HCT116 (cell line): ENCODE measurements at regions not wholly inside any gene's neighbourhood (a gene's known extent, or its start where the extent isn't known, plus 50 kb on each side); places are given as distances from the start of the nearest gene placed in this dataset.

Experiments
- ATAC-seq: fragments of 200-7000 bp; cut with Tn5 transposase; 2 replicates; pipeline ENCODE4 v1.9.1; 2020; ENCODE audit warnings: mild to moderate bottlenecking, moderate library complexity
- BruUV-seq: library from RNA; stranded (reverse); fragments of 400-500 nt; replicated peaks from 2 replicates; lab custom pipeline; 2021; lab: Mats Ljungman, UMichigan
- CTCF ChIA-PET: fragments of 300-600 bp; sonication (Branson Sonifier 250); formaldehyde crosslinking; loops from one replicate; lab custom pipeline; 2021; ENCODE audit warnings: antibody characterized with exemption; lab: Charles Lee
- POLR2A ChIA-PET: fragments of 300-600, 350-600 bp; sonication (Branson Sonifier 250); formaldehyde crosslinking; loops from one replicate; lab custom pipeline; 2021; ENCODE audit warnings: antibody characterized with exemption; lab: Charles Lee
- RAD21 ChIA-PET, 2 experiments: fragments of 300-600 bp; sonication (Branson Sonifier 250); formaldehyde crosslinking; loops; one replicate each; lab custom pipeline; 2023; ENCODE audit warnings: low total read pairs in 2 of 2; ENCODE audit not compliant: uncharacterized antibody in 2 of 2, unreplicated experiment in 2 of 2, low non-redundant PET in 1 of 2; lab: Charles Lee
- DNase-seq: peaks from one replicate; pipeline ENCODE4 v3.0.0-alpha.2; 2010; ENCODE audit warnings: low read depth, low spot score
- H2AFZ ChIP-seq: fragments of 200-600 bp; shearing (Covaris generic), sonication (generic); 2 replicates; pipeline ENCODE4 v1.6.1; 2017; ENCODE audit warnings: low read depth, mixed run types, mixed read lengths, antibody characterized with exemption, low read length; ENCODE audit not compliant: poor library complexity, severe bottlenecking
- H3K27ac ChIP-seq: 2 replicates; pipeline ENCODE4 v1.5.1; 2012; ENCODE audit warnings: low read depth, low read length
- H3K27me3 ChIP-seq: fragments of 200-600 bp; sonication (generic); 2 replicates; pipeline ENCODE4 v1.6.1; 2016; ENCODE audit warnings: mixed run types, low read length, mixed read lengths; ENCODE audit not compliant: insufficient read depth
- H3K36me3 ChIP-seq, 2 experiments: fragments of 200-500 bp in 1 of 2; fragments of 200-600 bp in 1 of 2; sonication (Bioruptor generic) in 1 of 2; sonication (generic) in 1 of 2; 2 replicates each; pipeline versions ENCODE4 v1.5.1 to v1.6.1; 2014 to 2016; ENCODE audit warnings: low read length in 2 of 2, inconsistent platforms in 1 of 2, mixed read lengths in 1 of 2, mixed run types in 1 of 2; ENCODE audit not compliant: insufficient read depth in 2 of 2, control insufficient read depth in 1 of 2
- H3K4me1 ChIP-seq, 2 experiments: fragments of 200-600 bp in 1 of 2; sonication (generic) in 1 of 2; 2 replicates each; pipeline versions ENCODE4 v1.5.1 to v1.6.1; 2012 to 2017; ENCODE audit warnings: low read length in 2 of 2, inconsistent platforms in 1 of 2, mild to moderate bottlenecking in 1 of 2, mixed read lengths in 1 of 2, mixed run types in 1 of 2, moderate library complexity in 1 of 2; ENCODE audit not compliant: insufficient read depth in 2 of 2, control insufficient read depth in 1 of 2
- H3K4me2 ChIP-seq: fragments of 200-600 bp; sonication (generic); 2 replicates; pipeline ENCODE4 v1.6.1; 2017; ENCODE audit warnings: mixed run types, low read length, mixed read lengths
- H3K4me3 ChIP-seq, 2 experiments: fragments of 200-600 bp in 1 of 2; sonication (generic) in 1 of 2; replicated peaks in 1 of 2; 2 replicates each; pipeline ENCODE4 v1.5.1; 2011 to 2016; ENCODE audit warnings: low read length in 2 of 2, control low read depth in 1 of 2, low read depth in 1 of 2, mild to moderate bottlenecking in 1 of 2, mixed read lengths in 1 of 2, mixed run types in 1 of 2
- H3K79me2 ChIP-seq: fragments of 200-600 bp; sonication (generic); 2 replicates; pipeline ENCODE4 v1.6.1; 2017; ENCODE audit warnings: mild to moderate bottlenecking, mixed run types, low read length, moderate library complexity, mixed read lengths; ENCODE audit not compliant: insufficient read depth
- H3K9ac ChIP-seq: fragments of 200-600 bp; sonication (generic); 2 replicates; pipeline ENCODE4 v1.6.1; 2016; ENCODE audit warnings: low read length, mixed read lengths
- H3K9me2 ChIP-seq: fragments of 200-600 bp; sonication (generic), shearing (Covaris generic); 2 replicates; pipeline ENCODE4 v1.6.1; 2017; ENCODE audit warnings: mixed run types, mild to moderate bottlenecking, moderate library complexity; ENCODE audit not compliant: insufficient read depth
- H3K9me3 ChIP-seq, 2 experiments: fragments of 200-500 bp in 1 of 2; fragments of 200-600 bp in 1 of 2; sonication (Bioruptor generic) in 1 of 2; sonication (generic) in 1 of 2; 2 replicates each; pipeline ENCODE4 v1.6.1; 2014 to 2017; ENCODE audit warnings: low read length in 2 of 2, mixed read lengths in 2 of 2, inconsistent platforms in 1 of 2, low read depth in 1 of 2, mild to moderate bottlenecking in 1 of 2, mixed run types in 1 of 2, moderate library complexity in 1 of 2; ENCODE audit not compliant: control insufficient read depth in 1 of 2, insufficient read depth in 1 of 2
- H4K20me1 ChIP-seq: fragments of 200-600 bp; sonication (generic), shearing (Covaris generic); 2 replicates; pipeline ENCODE4 v1.6.1; 2017; ENCODE audit warnings: mixed run types, mild to moderate bottlenecking, moderate library complexity; ENCODE audit not compliant: insufficient read depth
- CEBPB ChIP-seq: IDR thresholded peaks from 2 replicates; pipeline ENCODE4 v1.6.1; 2012; ENCODE audit warnings: low read depth
- EGR1 ChIP-seq: IDR thresholded peaks from 2 replicates; pipeline ENCODE4 v1.6.1; 2012; ENCODE audit warnings: low read depth
- ELF1 ChIP-seq: IDR thresholded peaks from 2 replicates; pipeline ENCODE4 v1.6.1; 2012; ENCODE audit warnings: low read depth, borderline replicate concordance
- EZH2phosphoT487 ChIP-seq: fragments of 200-600 bp; IDR thresholded peaks from 2 replicates; pipeline ENCODE4 v1.6.1; 2018; ENCODE audit warnings: antibody characterized with exemption, borderline replicate concordance
- FOSL1 ChIP-seq: IDR thresholded peaks from 2 replicates; pipeline ENCODE4 v1.6.1; 2012; ENCODE audit warnings: low read depth
- JUND ChIP-seq: IDR thresholded peaks from 2 replicates; pipeline ENCODE4 v1.6.1; 2012
- RAD21 ChIP-seq: IDR thresholded peaks from 2 replicates; pipeline ENCODE4 v1.6.1; 2012; ENCODE audit warnings: low read depth, mild to moderate bottlenecking
- SP1 ChIP-seq: IDR thresholded peaks from 2 replicates; pipeline ENCODE4 v1.6.1; 2012; ENCODE audit warnings: low read depth
- SRF ChIP-seq: IDR thresholded peaks from 2 replicates; pipeline ENCODE4 v1.6.1; 2012; ENCODE audit warnings: low read depth
- YY1 ChIP-seq: IDR thresholded peaks from 2 replicates; pipeline ENCODE4 v1.6.1; 2011; ENCODE audit warnings: low read length, low read depth, moderate library complexity, mild to moderate bottlenecking; ENCODE audit not compliant: insufficient replicate concordance; ENCODE audit errors: extremely low read depth
- intact Hi-C: fragments of 100-400 bp; cut with micrococcal nuclease; formaldehyde crosslinking; loops from 2 replicates; pipeline ENCODE4 v1.10.0; 2022
- TF ChIP-seq, protein P1 (sequence below): IDR thresholded peaks from 2 replicates; pipeline ENCODE4 v1.6.1; 2012; ENCODE audit warnings: low read depth
- TF ChIP-seq, protein P2 (sequence below): IDR thresholded peaks from 2 replicates; pipeline ENCODE4 v1.6.1; 2012
- TF ChIP-seq, protein P3 (sequence below): IDR thresholded peaks from 2 replicates; pipeline ENCODE4 v1.6.1; 2011; ENCODE audit warnings: mild to moderate bottlenecking, low read length, moderate library complexity; ENCODE audit not compliant: insufficient replicate concordance; ENCODE audit errors: extremely low read depth

DNA sequence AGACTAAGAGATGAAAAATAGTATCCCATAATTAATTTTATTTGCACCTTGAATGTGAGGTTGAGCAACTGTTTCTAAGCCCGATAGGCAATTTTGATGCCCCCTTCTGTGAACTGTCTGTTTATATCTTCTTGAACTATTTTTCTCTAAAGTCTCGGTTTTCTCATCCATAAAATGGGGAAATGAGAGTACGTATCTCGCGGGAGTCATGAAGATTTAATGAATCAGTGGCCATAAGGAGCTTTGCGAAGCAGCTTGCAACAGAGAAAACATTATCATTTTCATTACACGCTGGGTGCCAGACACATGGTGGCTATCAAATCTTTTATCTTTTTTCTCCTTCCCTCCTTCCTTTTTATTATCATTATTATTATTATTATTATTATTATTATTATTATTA lies 108.1 kb upstream of the CARD11 start:
- DNase-seq (no peak), ATAC-seq (no peak)
- no TSS peak for BruUV-seq
- RAD21 ChIA-PET, result no interaction called here
- Histone ChIP-seq H3K79me2 (no peaks in the 10 kb centered on the region), H3K27me3 (peaks cover 3% of the 10 kb centered on the region; the same call in 1 of the 2 replicates), H3K27ac (no peak overlapping the region), H3K4me1 (no peaks in the 10 kb centered on the region), H3K4me3 (no peak overlapping the region), H3K9me3 (no peaks in the 10 kb centered on the region), H3K4me2 (no peak overlapping the region), H2AFZ (no peak overlapping the region), H4K20me1 (no peaks in the 10 kb centered on the region), H3K9ac (no peak overlapping the region), H3K36me3 (no peaks in the 10 kb centered on the region), H3K9me2 (no peaks in the 10 kb centered on the region)
- TF ChIP-seq YY1 (no peak), EGR1 (no peak), SP1 (no peak)
- TF ChIP-seq, protein P1, sequence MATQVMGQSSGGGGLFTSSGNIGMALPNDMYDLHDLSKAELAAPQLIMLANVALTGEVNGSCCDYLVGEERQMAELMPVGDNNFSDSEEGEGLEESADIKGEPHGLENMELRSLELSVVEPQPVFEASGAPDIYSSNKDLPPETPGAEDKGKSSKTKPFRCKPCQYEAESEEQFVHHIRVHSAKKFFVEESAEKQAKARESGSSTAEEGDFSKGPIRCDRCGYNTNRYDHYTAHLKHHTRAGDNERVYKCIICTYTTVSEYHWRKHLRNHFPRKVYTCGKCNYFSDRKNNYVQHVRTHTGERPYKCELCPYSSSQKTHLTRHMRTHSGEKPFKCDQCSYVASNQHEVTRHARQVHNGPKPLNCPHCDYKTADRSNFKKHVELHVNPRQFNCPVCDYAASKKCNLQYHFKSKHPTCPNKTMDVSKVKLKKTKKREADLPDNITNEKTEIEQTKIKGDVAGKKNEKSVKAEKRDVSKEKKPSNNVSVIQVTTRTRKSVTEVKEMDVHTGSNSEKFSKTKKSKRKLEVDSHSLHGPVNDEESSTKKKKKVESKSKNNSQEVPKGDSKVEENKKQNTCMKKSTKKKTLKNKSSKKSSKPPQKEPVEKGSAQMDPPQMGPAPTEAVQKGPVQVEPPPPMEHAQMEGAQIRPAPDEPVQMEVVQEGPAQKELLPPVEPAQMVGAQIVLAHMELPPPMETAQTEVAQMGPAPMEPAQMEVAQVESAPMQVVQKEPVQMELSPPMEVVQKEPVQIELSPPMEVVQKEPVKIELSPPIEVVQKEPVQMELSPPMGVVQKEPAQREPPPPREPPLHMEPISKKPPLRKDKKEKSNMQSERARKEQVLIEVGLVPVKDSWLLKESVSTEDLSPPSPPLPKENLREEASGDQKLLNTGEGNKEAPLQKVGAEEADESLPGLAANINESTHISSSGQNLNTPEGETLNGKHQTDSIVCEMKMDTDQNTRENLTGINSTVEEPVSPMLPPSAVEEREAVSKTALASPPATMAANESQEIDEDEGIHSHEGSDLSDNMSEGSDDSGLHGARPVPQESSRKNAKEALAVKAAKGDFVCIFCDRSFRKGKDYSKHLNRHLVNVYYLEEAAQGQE, result no peak
- TF ChIP-seq, protein P2, sequence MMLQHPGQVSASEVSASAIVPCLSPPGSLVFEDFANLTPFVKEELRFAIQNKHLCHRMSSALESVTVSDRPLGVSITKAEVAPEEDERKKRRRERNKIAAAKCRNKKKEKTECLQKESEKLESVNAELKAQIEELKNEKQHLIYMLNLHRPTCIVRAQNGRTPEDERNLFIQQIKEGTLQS, result no peak
- intact Hi-C loops, result no loop called here
- CTCF ChIA-PET, result no interaction called here
- POLR2A ChIA-PET, result no interaction called here

DNA sequence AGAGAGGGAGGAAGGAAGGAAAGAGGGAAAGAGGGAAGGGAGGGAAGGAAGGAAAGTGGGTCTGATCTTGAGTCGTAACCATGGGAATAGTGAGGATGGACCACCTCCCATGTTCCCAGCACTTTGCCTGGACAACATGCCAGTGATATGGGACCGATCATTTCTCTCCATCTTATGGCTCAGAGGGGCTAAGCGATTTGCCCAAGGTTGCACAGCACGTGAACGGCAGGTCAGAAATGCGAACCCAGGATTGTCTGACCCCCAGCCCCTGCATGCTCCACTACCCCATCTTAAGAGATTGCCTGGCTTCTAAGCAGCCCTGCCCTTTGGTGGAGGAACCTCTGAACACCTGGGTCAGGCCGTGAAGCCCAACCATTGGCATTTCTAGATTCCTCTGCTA lies 109.0 kb upstream of the CARD11 start:
- BruUV-seq, result no TSS peak
- no peak overlapping the region for H3K9ac ChIP-seq
- no peaks in the 10 kb centered on the region for H3K9me3 ChIP-seq
- H3K27ac ChIP-seq, result no peak overlapping the region
- no peak for TF ChIP-seq EGR1
- TF ChIP-seq ELF1, result no peak
- TF ChIP-seq RAD21, result no peak
- TF ChIP-seq FOSL1, result no peak
- TF ChIP-seq SRF, result no peak
- no peak for TF ChIP-seq EZH2phosphoT487
- no peak for TF ChIP-seq JUND
- TF ChIP-seq CEBPB, result no peak
- TF ChIP-seq, protein P3, sequence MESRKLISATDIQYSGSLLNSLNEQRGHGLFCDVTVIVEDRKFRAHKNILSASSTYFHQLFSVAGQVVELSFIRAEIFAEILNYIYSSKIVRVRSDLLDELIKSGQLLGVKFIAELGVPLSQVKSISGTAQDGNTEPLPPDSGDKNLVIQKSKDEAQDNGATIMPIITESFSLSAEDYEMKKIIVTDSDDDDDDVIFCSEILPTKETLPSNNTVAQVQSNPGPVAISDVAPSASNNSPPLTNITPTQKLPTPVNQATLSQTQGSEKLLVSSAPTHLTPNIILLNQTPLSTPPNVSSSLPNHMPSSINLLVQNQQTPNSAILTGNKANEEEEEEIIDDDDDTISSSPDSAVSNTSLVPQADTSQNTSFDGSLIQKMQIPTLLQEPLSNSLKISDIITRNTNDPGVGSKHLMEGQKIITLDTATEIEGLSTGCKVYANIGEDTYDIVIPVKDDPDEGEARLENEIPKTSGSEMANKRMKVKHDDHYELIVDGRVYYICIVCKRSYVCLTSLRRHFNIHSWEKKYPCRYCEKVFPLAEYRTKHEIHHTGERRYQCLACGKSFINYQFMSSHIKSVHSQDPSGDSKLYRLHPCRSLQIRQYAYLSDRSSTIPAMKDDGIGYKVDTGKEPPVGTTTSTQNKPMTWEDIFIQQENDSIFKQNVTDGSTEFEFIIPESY, result no peak
- TF ChIP-seq, all 23 proteins: peak for 0
- no peak for DNase-seq
- CTCF ChIA-PET, result no interaction called here
- no peak overlapping the region for H3K4me2 ChIP-seq
- no peak overlapping the region for H3K4me3 ChIP-seq
- no peaks in the 10 kb centered on the region for H3K36me3 ChIP-seq
- no peaks in the 10 kb centered on the region for H3K9me2 ChIP-seq
- peaks cover 3% of the 10 kb centered on the region; the same call in 1 of the 2 replicates for H3K27me3 ChIP-seq
- no peak for ATAC-seq
- H3K4me1 ChIP-seq, result no peaks in the 10 kb centered on the region
- POLR2A ChIA-PET, result no interaction called here
- RAD21 ChIA-PET, result no interaction called here
- intact Hi-C loops, result no loop called here
- H2AFZ ChIP-seq, result no peak overlapping the region
- no peaks in the 10 kb centered on the region for H4K20me1 ChIP-seq
- H3K79me2 ChIP-seq, result no peaks in the 10 kb centered on the region
